GM12878 (cell line): ENCODE measurements at regions not wholly inside any gene's neighbourhood (a gene's known extent, or its start where the extent isn't known, plus 50 kb on each side); places are given as distances from the start of the nearest gene placed in this dataset.

Experiments used
- BHLHE40 ChIP-seq, 2 experiments: fragments of 450-650 bp in 1 of 2; IDR thresholded peaks; 2 replicates each; pipeline ENCODE4 v1.6.1; 2011 to 2017; ENCODE audit warnings: low read depth in 2 of 2, borderline replicate concordance in 1 of 2, improper control_type of control experiment in 1 of 2, low read length in 1 of 2, mild to moderate bottlenecking in 1 of 2
- CTCF ChIP-seq, 3 experiments: IDR thresholded peaks in 2 of 3; conservative IDR thresholded peaks in 1 of 3; 2 replicates each; pipeline ENCODE4 v1.5.1; 2011; ENCODE audit warnings: low read depth in 3 of 3, low read length in 3 of 3, mild to moderate bottlenecking in 3 of 3, control low read depth in 2 of 3, moderate library complexity in 2 of 3, inconsistent platforms in 1 of 3, mixed read lengths in 1 of 3; ENCODE audit not compliant: control insufficient read depth in 2 of 3, insufficient read depth in 1 of 3; ENCODE audit errors: extremely low read depth in 1 of 3
- IRF4 ChIP-seq: IDR thresholded peaks from 2 replicates; pipeline ENCODE4 v1.6.1; 2011; ENCODE audit warnings: low read depth, low read length
- MXI1 ChIP-seq: fragments of 150-350 bp; IDR thresholded peaks from 2 replicates; pipeline ENCODE4 v1.6.1; 2011; ENCODE audit warnings: low read depth, mild to moderate bottlenecking, inconsistent platforms, low read length, improper control_type of control experiment
- POLR2AphosphoS2 ChIP-seq: IDR thresholded peaks from 2 replicates; pipeline ENCODE4 v1.6.1; 2011; ENCODE audit warnings: low read depth, mild to moderate bottlenecking, low read length, improper control_type of control experiment, moderate library complexity
- SREBF2 ChIP-seq: IDR thresholded peaks from 2 replicates; pipeline ENCODE4 v1.6.1; 2012; ENCODE audit warnings: mild to moderate bottlenecking, low read length
- SRF ChIP-seq, 2 experiments: IDR thresholded peaks; 2 replicates each; pipeline ENCODE4 v1.6.1; 2011; ENCODE audit warnings: low read depth in 2 of 2, low read length in 2 of 2, mild to moderate bottlenecking in 1 of 2, moderate library complexity in 1 of 2
- SUZ12 ChIP-seq: fragments of 200-600 bp; sonication (generic); IDR thresholded peaks from one replicate; pipeline ENCODE4 v1.6.1; 2018; ENCODE audit warnings: antibody characterized with exemption, mild to moderate bottlenecking; ENCODE audit not compliant: unreplicated experiment
- TCF12 ChIP-seq: IDR thresholded peaks from 2 replicates; pipeline ENCODE4 v1.6.1; 2011; ENCODE audit warnings: low read depth, mild to moderate bottlenecking, low read length
- USF1 ChIP-seq: IDR thresholded peaks from 2 replicates; pipeline ENCODE4 v1.6.1; 2011; ENCODE audit warnings: borderline replicate concordance, low read depth, mild to moderate bottlenecking, moderate library complexity, mixed read lengths, low read length; ENCODE audit not compliant: insufficient read depth; ENCODE audit errors: extremely low read length
- ZNF217 ChIP-seq: fragments of 450-650 bp; IDR thresholded peaks from 2 replicates; pipeline ENCODE4 v1.6.1; 2017; ENCODE audit warnings: antibody characterized with exemption, mild to moderate bottlenecking
- ZNF274 ChIP-seq: IDR thresholded peaks from one replicate; pipeline ENCODE4 v1.8.0; 2011; ENCODE audit not compliant: insufficient read length, insufficient read depth
- TF ChIP-seq, protein P1 (sequence below): IDR thresholded peaks from 2 replicates; pipeline ENCODE4 v1.6.1; 2012; ENCODE audit warnings: mild to moderate bottlenecking, low read depth, low read length
- TF ChIP-seq, protein P2 (sequence below): fragments of 450-650 bp; IDR thresholded peaks from 2 replicates; pipeline ENCODE4 v1.6.1; 2016; ENCODE audit warnings: mild to moderate bottlenecking, moderate library complexity, borderline replicate concordance

GRCh38 chr13:86447479-86447878 lies 648.3 kb upstream of the SLITRK6 start:
- TF ChIP-seq SREBF2 (no peak), MXI1 (no peak), USF1 (no peak), CTCF (IDR thresholded peaks at IDR 0.05 in 2 of 3, conservative IDR thresholded peaks at IDR 0.05 in 1 of 3; ENCODE audit: control insufficient read depth in 2 of 3, extremely low read depth in 1 of 3, insufficient read depth in 1 of 3, low read depth in 3 of 3, low read length in 3 of 3) (no peak), ZNF217 (no peak), SRF (IDR thresholded peaks at IDR 0.05; ENCODE audit: low read depth in 2 of 2, low read length in 2 of 2) (no peak), SUZ12 (no peak), TCF12 (no peak), BHLHE40 (IDR thresholded peaks at IDR 0.05; ENCODE audit: borderline replicate concordance in 1 of 2, low read depth in 2 of 2, low read length in 1 of 2) (no peak), POLR2AphosphoS2 (no peak), ZNF274 (no peak), IRF4 (no peak)
- TF ChIP-seq, protein P1, sequence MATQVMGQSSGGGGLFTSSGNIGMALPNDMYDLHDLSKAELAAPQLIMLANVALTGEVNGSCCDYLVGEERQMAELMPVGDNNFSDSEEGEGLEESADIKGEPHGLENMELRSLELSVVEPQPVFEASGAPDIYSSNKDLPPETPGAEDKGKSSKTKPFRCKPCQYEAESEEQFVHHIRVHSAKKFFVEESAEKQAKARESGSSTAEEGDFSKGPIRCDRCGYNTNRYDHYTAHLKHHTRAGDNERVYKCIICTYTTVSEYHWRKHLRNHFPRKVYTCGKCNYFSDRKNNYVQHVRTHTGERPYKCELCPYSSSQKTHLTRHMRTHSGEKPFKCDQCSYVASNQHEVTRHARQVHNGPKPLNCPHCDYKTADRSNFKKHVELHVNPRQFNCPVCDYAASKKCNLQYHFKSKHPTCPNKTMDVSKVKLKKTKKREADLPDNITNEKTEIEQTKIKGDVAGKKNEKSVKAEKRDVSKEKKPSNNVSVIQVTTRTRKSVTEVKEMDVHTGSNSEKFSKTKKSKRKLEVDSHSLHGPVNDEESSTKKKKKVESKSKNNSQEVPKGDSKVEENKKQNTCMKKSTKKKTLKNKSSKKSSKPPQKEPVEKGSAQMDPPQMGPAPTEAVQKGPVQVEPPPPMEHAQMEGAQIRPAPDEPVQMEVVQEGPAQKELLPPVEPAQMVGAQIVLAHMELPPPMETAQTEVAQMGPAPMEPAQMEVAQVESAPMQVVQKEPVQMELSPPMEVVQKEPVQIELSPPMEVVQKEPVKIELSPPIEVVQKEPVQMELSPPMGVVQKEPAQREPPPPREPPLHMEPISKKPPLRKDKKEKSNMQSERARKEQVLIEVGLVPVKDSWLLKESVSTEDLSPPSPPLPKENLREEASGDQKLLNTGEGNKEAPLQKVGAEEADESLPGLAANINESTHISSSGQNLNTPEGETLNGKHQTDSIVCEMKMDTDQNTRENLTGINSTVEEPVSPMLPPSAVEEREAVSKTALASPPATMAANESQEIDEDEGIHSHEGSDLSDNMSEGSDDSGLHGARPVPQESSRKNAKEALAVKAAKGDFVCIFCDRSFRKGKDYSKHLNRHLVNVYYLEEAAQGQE, result no peak
- TF ChIP-seq, protein P2, sequence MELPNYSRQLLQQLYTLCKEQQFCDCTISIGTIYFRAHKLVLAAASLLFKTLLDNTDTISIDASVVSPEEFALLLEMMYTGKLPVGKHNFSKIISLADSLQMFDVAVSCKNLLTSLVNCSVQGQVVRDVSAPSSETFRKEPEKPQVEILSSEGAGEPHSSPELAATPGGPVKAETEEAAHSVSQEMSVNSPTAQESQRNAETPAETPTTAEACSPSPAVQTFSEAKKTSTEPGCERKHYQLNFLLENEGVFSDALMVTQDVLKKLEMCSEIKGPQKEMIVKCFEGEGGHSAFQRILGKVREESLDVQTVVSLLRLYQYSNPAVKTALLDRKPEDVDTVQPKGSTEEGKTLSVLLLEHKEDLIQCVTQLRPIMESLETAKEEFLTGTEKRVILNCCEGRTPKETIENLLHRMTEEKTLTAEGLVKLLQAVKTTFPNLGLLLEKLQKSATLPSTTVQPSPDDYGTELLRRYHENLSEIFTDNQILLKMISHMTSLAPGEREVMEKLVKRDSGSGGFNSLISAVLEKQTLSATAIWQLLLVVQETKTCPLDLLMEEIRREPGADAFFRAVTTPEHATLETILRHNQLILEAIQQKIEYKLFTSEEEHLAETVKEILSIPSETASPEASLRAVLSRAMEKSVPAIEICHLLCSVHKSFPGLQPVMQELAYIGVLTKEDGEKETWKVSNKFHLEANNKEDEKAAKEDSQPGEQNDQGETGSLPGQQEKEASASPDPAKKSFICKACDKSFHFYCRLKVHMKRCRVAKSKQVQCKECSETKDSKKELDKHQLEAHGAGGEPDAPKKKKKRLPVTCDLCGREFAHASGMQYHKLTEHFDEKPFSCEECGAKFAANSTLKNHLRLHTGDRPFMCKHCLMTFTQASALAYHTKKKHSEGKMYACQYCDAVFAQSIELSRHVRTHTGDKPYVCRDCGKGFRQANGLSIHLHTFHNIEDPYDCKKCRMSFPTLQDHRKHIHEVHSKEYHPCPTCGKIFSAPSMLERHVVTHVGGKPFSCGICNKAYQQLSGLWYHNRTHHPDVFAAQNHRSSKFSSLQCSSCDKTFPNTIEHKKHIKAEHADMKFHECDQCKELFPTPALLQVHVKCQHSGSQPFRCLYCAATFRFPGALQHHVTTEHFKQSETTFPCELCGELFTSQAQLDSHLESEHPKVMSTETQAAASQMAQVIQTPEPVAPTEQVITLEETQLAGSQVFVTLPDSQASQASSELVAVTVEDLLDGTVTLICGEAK, result no peak
